Hepatocyte (in vitro differentiated cells): ENCODE measurements at regions not wholly inside any gene's neighbourhood (a gene's known extent, or its start where the extent isn't known, plus 50 kb on each side); places are given as distances from the start of the nearest gene placed in this dataset.
"Not testable (repeated sequence)": the region's sequence is repeated elsewhere in the genome, so short reads cannot be mapped to it uniquely, and the experiment has no call there.

Source experiments
- DNase-seq: peaks from one replicate; pipeline ENCODE4 v3.0.0-alpha.2; 2016; ENCODE audit warnings: low spot score
- H2AFZ ChIP-seq: fragments of 200-600 bp; sonication (generic); 2 replicates; pipeline ENCODE4 v1.6.0; 2016; ENCODE audit warnings: antibody characterized with exemption, mild to moderate bottlenecking
- H3K27ac ChIP-seq: fragments of 200-600 bp; sonication (generic); 2 replicates; pipeline ENCODE4 v1.5.1; 2016; ENCODE audit warnings: mild to moderate bottlenecking
- H3K27me3 ChIP-seq: fragments of 200-600 bp; sonication (generic); 2 replicates; pipeline ENCODE4 v1.6.1; 2016
- H3K36me3 ChIP-seq: fragments of 200-600 bp; sonication (generic); replicated peaks from 2 replicates; pipeline ENCODE4 v1.5.1; 2016; ENCODE audit warnings: low read depth; ENCODE audit not compliant: insufficient read depth
- H3K4me1 ChIP-seq: fragments of 200-600 bp; sonication (generic); 2 replicates; pipeline ENCODE4 v1.5.1; 2016; ENCODE audit warnings: mild to moderate bottlenecking, moderate library complexity; ENCODE audit not compliant: insufficient read depth
- H3K4me2 ChIP-seq: fragments of 200-600 bp; sonication (generic); 2 replicates; pipeline ENCODE4 v1.6.0; 2016
- H3K4me3 ChIP-seq: fragments of 200-600 bp; sonication (generic); 2 replicates; pipeline ENCODE4 v1.5.1; 2016; ENCODE audit warnings: mild to moderate bottlenecking
- H3K79me2 ChIP-seq: fragments of 200-600 bp; sonication (generic); 2 replicates; pipeline ENCODE4 v1.6.0; 2017; ENCODE audit warnings: mild to moderate bottlenecking
- H3K9me2 ChIP-seq: fragments of 200-600 bp; sonication (generic); replicated peaks from 2 replicates; pipeline ENCODE4 v1.6.0; 2017; ENCODE audit warnings: mild to moderate bottlenecking; ENCODE audit not compliant: insufficient read depth
- H3K9me3 ChIP-seq: fragments of 200-600 bp; sonication (generic); 2 replicates; pipeline ENCODE4 v1.5.1; 2016; ENCODE audit warnings: low read depth, mild to moderate bottlenecking
- H4K20me1 ChIP-seq: fragments of 200-600 bp; sonication (generic); 2 replicates; pipeline ENCODE4 v1.6.0; 2016; ENCODE audit warnings: mild to moderate bottlenecking; ENCODE audit not compliant: insufficient read depth, poor library complexity, severe bottlenecking
- CTCF ChIP-seq: fragments of 200-600 bp; sonication (generic); IDR thresholded peaks from 2 replicates; pipeline ENCODE4 v1.5.1; 2016; ENCODE audit warnings: antibody characterized with exemption, mild to moderate bottlenecking; ENCODE audit not compliant: poor library complexity
- EZH2 ChIP-seq: fragments of 200-600 bp; sonication (generic); IDR thresholded peaks from 2 replicates; pipeline ENCODE4 v1.6.1; 2016; ENCODE audit warnings: antibody characterized with exemption, mild to moderate bottlenecking, borderline replicate concordance
- EZH2phosphoT487 ChIP-seq: fragments of 200-600 bp; sonication (generic); IDR thresholded peaks from one replicate; pipeline ENCODE4 v1.6.1; 2018; ENCODE audit warnings: antibody characterized with exemption, mild to moderate bottlenecking, low read depth, moderate library complexity; ENCODE audit not compliant: unreplicated experiment, severe bottlenecking
- WGBS: methylation state at CpG from one replicate; pipeline ENCODE4 v1.1.6; 2016; ENCODE audit warnings: low lambda C conversion rate; ENCODE audit errors: missing lambda C conversion rate; 5-methylcytosine and 5-hydroxymethylcytosine counted together

- 96% methylated on average over 75 of the region's 80 CpGs for WGBS
- H3K79me2 ChIP-seq = no peaks in the 10 kb centered on the region
- H3K27me3 ChIP-seq = no peaks in the 10 kb centered on the region
- peaks cover 35% of the 10 kb centered on the region for H3K9me3 ChIP-seq
- no peak overlapping the region for H3K27ac ChIP-seq
- H3K36me3 ChIP-seq = no peaks in the 10 kb centered on the region
- no peak overlapping the region for H3K4me3 ChIP-seq
- no peaks in the 10 kb centered on the region for H3K9me2 ChIP-seq
- H2AFZ ChIP-seq = no peak overlapping the region
- no peak for TF ChIP-seq EZH2
- no peak for TF ChIP-seq CTCF
- no peak for TF ChIP-seq EZH2phosphoT487
- H3K4me1 ChIP-seq = no peaks in the 10 kb centered on the region
- no peaks in the 10 kb centered on the region for H4K20me1 ChIP-seq
- H3K4me2 ChIP-seq = no peak overlapping the region
- peak; percentile 46 for DNase-seq
Measured at GRCh38 chr15:20294651-20295237, 246.9 kb downstream of the GOLGA6L6 start.

GRCh38 chr15:20292422-20293005 is 249.1 kb downstream of the GOLGA6L6 start:
- H3K4me2 ChIP-seq, H3K4me1 ChIP-seq, H3K4me3 ChIP-seq, H3K79me2 ChIP-seq, H3K9me2 ChIP-seq, H2AFZ ChIP-seq, H4K20me1 ChIP-seq, H3K27ac ChIP-seq, H3K27me3 ChIP-seq, H3K36me3 ChIP-seq, DNase-seq: not testable (repeated sequence)
- WGBS = 49% methylated on average over 5 of the region's 5 CpGs
- peaks cover 42% of the 10 kb centered on the region for H3K9me3 ChIP-seq

- H3K4me2 ChIP-seq, H3K27me3 ChIP-seq, H3K4me3 ChIP-seq, H2AFZ ChIP-seq, H4K20me1 ChIP-seq, H3K9me2 ChIP-seq, H3K27ac ChIP-seq, H3K4me1 ChIP-seq, DNase-seq, H3K36me3 ChIP-seq, H3K79me2 ChIP-seq: not testable (repeated sequence)
- H3K9me3 ChIP-seq = peaks cover 42% of the 10 kb centered on the region
- 71% methylated on average over 7 of the region's 7 CpGs for WGBS
Measured at GRCh38 chr15:20291616-20292015, 250.0 kb downstream of the GOLGA6L6 start.

- not testable (repeated sequence) for H3K4me2 ChIP-seq, H4K20me1 ChIP-seq, H3K9me2 ChIP-seq, H3K27ac ChIP-seq, H3K4me3 ChIP-seq, H3K27me3 ChIP-seq, H3K79me2 ChIP-seq, H3K4me1 ChIP-seq, H2AFZ ChIP-seq, DNase-seq, H3K36me3 ChIP-seq
- 76% methylated on average over 11 of the region's 11 CpGs for WGBS
- H3K9me3 ChIP-seq = peaks cover 48% of the 10 kb centered on the region
Measured at GRCh38 chr15:20290606-20291005, 251.0 kb downstream of the GOLGA6L6 start.

- H3K79me2 ChIP-seq, H3K27me3 ChIP-seq, H4K20me1 ChIP-seq, H3K27ac ChIP-seq, H2AFZ ChIP-seq, H3K4me1 ChIP-seq, H3K9me2 ChIP-seq, H3K36me3 ChIP-seq, H3K4me2 ChIP-seq, DNase-seq, H3K4me3 ChIP-seq: not testable (repeated sequence)
- 53% methylated on average over 4 of the region's 4 CpGs for WGBS
- H3K9me3 ChIP-seq = peaks cover 49% of the 10 kb centered on the region
Measured at GRCh38 chr15:20289538-20290103, 252.0 kb downstream of the GOLGA6L6 start.

- not testable (repeated sequence) for H4K20me1 ChIP-seq, DNase-seq, H3K27me3 ChIP-seq, H3K4me1 ChIP-seq, H3K4me2 ChIP-seq, H3K79me2 ChIP-seq, H2AFZ ChIP-seq, H3K4me3 ChIP-seq, H3K36me3 ChIP-seq, H3K27ac ChIP-seq, H3K9me2 ChIP-seq
- WGBS = 72% methylated on average over 8 of the region's 8 CpGs
- H3K9me3 ChIP-seq = peaks cover 46% of the 10 kb centered on the region
Measured at GRCh38 chr15:20288800-20289537, 252.6 kb downstream of the GOLGA6L6 start.

GRCh38 chr15:20286559-20286958 is 255.0 kb downstream of the GOLGA6L6 start:
- not testable (repeated sequence) for H2AFZ ChIP-seq, H3K4me2 ChIP-seq, H3K9me2 ChIP-seq, DNase-seq, H3K4me1 ChIP-seq, H3K79me2 ChIP-seq, H3K4me3 ChIP-seq, H3K27ac ChIP-seq, H3K27me3 ChIP-seq, H3K36me3 ChIP-seq, H4K20me1 ChIP-seq
- H3K9me3 ChIP-seq = peaks cover 42% of the 10 kb centered on the region
- WGBS = 42% methylated on average over 2 of the region's 2 CpGs
